GM10266 (cell line): ENCODE measurements at regions not wholly inside any gene's neighbourhood (a gene's known extent, or its start where the extent isn't known, plus 50 kb on each side); places are given as distances from the start of the nearest gene placed in this dataset.
"Not testable (repeated sequence)": the region's sequence is repeated elsewhere in the genome, so short reads cannot be mapped to it uniquely, and the experiment has no call there.

Experiments
- DNase-seq: peaks from one replicate; pipeline ENCODE4 v3.0.0; 2012; ENCODE audit errors: extremely low spot score
- CTCF ChIP-seq: IDR thresholded peaks from 2 replicates; pipeline ENCODE4 v1.5.1; 2012; ENCODE audit warnings: mild to moderate bottlenecking, low read depth; ENCODE audit not compliant: control insufficient read depth, insufficient read depth; ENCODE audit errors: missing control alignments

GRCh38 chr7:119271147-119271779 lies 1001.7 kb upstream of the KCND2 start:
- DNase-seq: no peak
- TF ChIP-seq CTCF: no peak

- no peak for TF ChIP-seq CTCF
Measured at GRCh38 chr7:119281181-119281846, 991.7 kb upstream of the KCND2 start.

GRCh38 chr7:119283353-119283752 lies 989.6 kb upstream of the KCND2 start:
- TF ChIP-seq CTCF: no peak

More at GRCh38 chr7:119281181-119281846, 991.7 kb upstream of the KCND2 start:
- no peak for DNase-seq

GRCh38 chr7:119288416-119288815 lies 984.6 kb upstream of the KCND2 start:
- TF ChIP-seq CTCF: no peak
- DNase-seq: no peak

More at GRCh38 chr7:119283353-119283752, 989.6 kb upstream of the KCND2 start:
- no peak for DNase-seq

GRCh38 chr7:119300341-119300740 lies 972.6 kb upstream of the KCND2 start:
- DNase-seq: not testable (repeated sequence)

GRCh38 chr7:119320316-119320715 lies 952.7 kb upstream of the KCND2 start:
- no peak for TF ChIP-seq CTCF

GRCh38 chr7:119329715-119330114 lies 943.3 kb upstream of the KCND2 start:
- no peak for DNase-seq
- TF ChIP-seq CTCF: no peak

More at GRCh38 chr7:119320316-119320715, 952.7 kb upstream of the KCND2 start:
- no peak for DNase-seq
